ENCODE measurements at regions not wholly inside any gene's neighbourhood (a gene's known extent, or its start where the extent isn't known, plus 50 kb on each side); places are given as distances from the start of the nearest gene placed in this dataset.

DNA sequence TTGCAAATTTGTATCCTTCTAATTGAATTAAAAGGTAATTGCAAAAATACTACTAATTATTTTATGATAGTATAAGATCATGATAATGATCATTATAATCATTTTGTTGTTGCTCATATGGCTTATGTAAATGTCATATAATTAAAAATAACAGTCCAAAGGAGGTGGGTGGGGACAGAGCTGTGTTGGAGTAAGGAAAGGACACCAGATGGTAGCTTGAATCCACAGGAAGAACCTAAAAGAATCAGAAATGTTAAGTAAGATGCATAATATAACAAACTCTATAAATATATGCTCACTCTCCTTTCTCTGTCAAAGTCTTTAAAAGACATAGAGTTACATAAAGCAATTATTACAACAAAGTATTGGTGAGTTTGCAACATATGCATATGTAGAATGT lies 650.7 kb upstream of the HS6ST1 start:
- Mint-ChIP-seq H3K27me3 (no peaks in the 10 kb centered on the region), H3K36me3 (ENCODE audit: low read depth) (no peaks in the 10 kb centered on the region), H3K27ac (no peak overlapping the region), H3K4me3 (no peak overlapping the region), H3K9me3 (no peaks in the 10 kb centered on the region), H3K4me1 (no peaks in the 10 kb centered on the region)
- CTCF ChIA-PET = no interaction called here
- DNase-seq = no peak
- POLR2A ChIA-PET = no interaction called here

DNA sequence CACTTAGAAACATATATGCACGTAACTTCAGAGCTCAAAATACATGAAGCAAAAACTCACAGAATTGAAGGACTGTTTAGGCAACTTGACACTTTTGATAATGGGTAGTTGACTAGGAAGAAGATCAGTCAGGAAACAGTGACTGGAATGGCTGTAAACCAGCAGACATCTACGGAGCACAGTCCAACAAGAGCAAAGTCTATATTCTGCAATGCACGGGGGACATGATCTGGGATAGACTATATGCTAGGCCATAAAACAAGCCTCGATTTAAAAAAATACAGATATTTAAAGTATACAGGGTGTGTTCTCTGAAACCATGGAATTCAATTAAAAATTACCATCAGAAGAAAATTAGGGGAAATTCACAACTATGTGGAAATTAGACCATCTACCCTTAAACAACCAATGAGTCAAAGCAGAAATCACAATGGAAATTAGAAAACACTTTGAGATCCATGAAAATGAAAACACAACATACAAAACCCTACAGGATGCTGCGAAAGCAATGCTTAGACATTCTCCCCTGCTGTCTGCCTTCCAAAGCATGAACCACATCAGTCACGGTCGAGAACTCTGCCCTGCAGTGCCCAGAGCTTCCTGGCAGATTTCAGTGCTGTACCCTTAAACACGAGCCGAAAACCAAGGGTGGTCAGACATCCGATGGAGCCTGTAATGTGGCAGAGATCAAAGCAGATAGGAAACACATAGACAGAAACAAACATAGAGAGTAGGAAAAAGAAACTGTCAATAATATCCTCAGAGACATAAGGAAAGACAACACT lies 651.9 kb upstream of the HS6ST1 start:
- CTCF ChIA-PET = no interaction called here
- no peaks in the 10 kb centered on the region for H3K4me1 Mint-ChIP-seq
- DNase-seq = no peak
- H3K4me3 Mint-ChIP-seq = no peak overlapping the region
- no peak overlapping the region for H3K27ac Mint-ChIP-seq
- POLR2A ChIA-PET = no interaction called here
- H3K9me3 Mint-ChIP-seq = no peaks in the 10 kb centered on the region
- no peaks in the 10 kb centered on the region for H3K36me3 Mint-ChIP-seq (ENCODE audit: low read depth)
- no peaks in the 10 kb centered on the region for H3K27me3 Mint-ChIP-seq

DNA sequence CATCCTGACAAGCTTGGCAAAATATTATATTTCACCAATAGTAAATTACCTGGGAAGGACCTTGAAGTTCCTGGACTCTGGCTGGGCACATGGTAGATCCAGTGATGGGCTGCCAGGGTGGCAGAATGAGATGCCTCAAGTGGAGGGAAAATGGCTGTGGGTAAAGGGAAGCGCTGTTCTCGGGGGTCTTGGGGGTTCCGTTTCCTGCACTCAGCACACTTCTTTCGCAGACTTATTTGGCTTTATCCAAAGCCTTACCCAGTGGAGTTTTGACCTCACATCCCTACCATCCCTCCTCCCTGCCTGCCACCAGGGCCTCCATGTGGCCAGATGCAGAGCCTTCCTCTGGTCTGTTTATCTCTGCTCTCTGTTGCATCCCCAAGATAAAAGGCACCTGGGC lies 654.9 kb upstream of the HS6ST1 start:
- no peak for DNase-seq
- Mint-ChIP-seq H3K4me3 (no peak overlapping the region), H3K9me3 (no peaks in the 10 kb centered on the region), H3K4me1 (no peaks in the 10 kb centered on the region), H3K36me3 (ENCODE audit: low read depth) (no peaks in the 10 kb centered on the region), H3K27me3 (no peaks in the 10 kb centered on the region), H3K27ac (no peak overlapping the region)
- ChIA-PET POLR2A (no interaction called here), CTCF (no interaction called here)

DNA sequence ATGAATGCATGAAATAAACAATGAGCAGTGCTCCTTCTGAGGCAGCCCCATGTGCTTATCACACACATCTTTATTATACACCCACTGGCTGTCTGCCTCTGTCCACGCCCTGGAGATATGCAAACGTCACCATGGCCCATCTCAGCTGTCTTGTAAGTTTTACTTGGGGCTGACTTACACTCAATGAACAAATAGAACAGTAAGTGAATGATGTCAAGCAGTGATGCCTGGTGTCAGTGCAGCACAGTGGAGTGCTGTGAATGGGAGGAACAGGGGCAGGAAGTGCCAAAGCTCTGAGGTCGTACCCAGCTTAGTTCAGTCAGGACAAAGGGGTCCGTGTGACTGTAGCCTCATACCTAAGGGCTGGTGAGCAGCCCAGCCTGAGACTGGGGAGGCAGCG lies 659.5 kb upstream of the HS6ST1 start:
- H3K27me3 Mint-ChIP-seq = no peaks in the 10 kb centered on the region
- H3K4me3 Mint-ChIP-seq = no peak overlapping the region
- no peak overlapping the region for H3K27ac Mint-ChIP-seq
- CTCF ChIA-PET = no interaction called here
- peaks cover 2% of the 10 kb centered on the region for H3K9me3 Mint-ChIP-seq
- no peaks in the 10 kb centered on the region for H3K36me3 Mint-ChIP-seq (ENCODE audit: low read depth)
- H3K4me1 Mint-ChIP-seq = no peaks in the 10 kb centered on the region
- POLR2A ChIA-PET = no interaction called here
- DNase-seq = no peak

DNA sequence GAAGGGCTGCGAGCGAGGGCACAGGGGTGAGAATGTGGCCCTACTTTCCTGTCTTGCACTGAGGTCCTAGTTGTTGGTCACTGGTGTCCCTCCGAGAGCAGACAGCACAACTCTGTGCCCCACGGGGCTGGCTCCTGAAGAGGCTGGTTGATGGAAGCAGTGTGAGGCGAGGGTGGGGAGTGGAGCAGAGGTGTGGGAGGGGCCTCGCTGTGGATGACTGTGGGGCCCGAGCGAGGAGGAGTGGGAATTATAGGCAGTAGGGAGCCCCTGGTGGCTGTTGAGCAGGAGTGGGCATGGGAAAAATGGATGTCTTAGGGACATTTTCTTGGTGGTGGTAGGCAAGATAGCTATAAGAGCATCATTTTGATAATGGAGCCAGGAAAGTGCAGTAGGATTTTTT lies 660.5 kb upstream of the HS6ST1 start:
- H3K9me3 Mint-ChIP-seq = peaks cover 2% of the 10 kb centered on the region
- DNase-seq = no peak
- no peak overlapping the region for H3K27ac Mint-ChIP-seq
- H3K27me3 Mint-ChIP-seq = no peaks in the 10 kb centered on the region
- ChIA-PET POLR2A (no interaction called here), CTCF (no interaction called here)
- no peaks in the 10 kb centered on the region for H3K4me1 Mint-ChIP-seq
- H3K4me3 Mint-ChIP-seq = no peak overlapping the region
- no peaks in the 10 kb centered on the region for H3K36me3 Mint-ChIP-seq (ENCODE audit: low read depth)

DNA sequence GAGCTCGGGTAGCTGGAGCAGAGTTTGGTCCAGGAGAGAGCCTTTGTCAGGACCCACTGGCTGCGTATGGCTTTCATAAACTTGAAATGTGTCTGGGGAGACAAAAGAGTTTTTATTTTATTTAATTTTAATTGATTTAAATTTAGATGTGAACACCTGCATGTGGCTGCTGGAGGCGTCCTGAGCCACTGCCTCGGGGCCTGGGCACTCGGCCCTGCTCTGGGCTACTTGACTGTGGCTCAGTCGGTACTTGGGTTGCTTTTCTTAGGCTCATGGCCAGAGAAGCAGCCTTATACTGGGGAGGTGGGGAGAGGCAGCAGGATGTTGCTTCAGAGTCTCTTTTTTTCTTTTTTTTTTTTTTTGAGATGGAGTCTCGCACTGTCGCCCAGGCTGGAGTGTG lies 661.8 kb upstream of the HS6ST1 start:
- Mint-ChIP-seq H3K9me3 (peaks cover 2% of the 10 kb centered on the region), H3K36me3 (ENCODE audit: low read depth) (no peaks in the 10 kb centered on the region), H3K27ac (no peak overlapping the region), H3K4me1 (no peaks in the 10 kb centered on the region), H3K27me3 (no peaks in the 10 kb centered on the region), H3K4me3 (no peak overlapping the region)
- DNase-seq = no peak
- ChIA-PET CTCF (no interaction called here), POLR2A (no interaction called here)

DNA sequence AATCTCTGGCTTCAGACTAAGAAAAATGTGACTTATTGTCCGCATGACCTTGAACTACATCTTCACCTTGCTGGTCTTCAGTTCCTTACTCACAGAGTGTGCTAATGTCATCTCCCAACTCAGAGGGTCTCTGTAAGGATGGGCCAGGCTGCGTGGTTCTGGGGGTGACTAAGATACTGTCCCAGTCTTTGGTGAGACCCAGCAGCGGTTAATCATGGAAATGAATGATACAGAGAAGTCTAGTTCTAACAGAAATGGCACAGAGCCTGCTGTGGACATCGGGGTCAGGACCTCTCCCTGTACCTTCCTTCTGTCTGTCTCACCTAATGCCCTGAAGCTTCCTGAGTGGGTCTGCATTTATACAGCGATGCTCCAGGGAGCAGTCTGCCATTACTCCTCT lies 662.7 kb upstream of the HS6ST1 start:
- Mint-ChIP-seq H3K4me1 (no peaks in the 10 kb centered on the region), H3K36me3 (ENCODE audit: low read depth) (no peaks in the 10 kb centered on the region), H3K4me3 (no peak overlapping the region), H3K9me3 (peaks cover 2% of the 10 kb centered on the region), H3K27ac (no peak overlapping the region), H3K27me3 (no peaks in the 10 kb centered on the region)
- CTCF ChIA-PET = no interaction called here
- POLR2A ChIA-PET = no interaction called here
- no peak for DNase-seq

DNA sequence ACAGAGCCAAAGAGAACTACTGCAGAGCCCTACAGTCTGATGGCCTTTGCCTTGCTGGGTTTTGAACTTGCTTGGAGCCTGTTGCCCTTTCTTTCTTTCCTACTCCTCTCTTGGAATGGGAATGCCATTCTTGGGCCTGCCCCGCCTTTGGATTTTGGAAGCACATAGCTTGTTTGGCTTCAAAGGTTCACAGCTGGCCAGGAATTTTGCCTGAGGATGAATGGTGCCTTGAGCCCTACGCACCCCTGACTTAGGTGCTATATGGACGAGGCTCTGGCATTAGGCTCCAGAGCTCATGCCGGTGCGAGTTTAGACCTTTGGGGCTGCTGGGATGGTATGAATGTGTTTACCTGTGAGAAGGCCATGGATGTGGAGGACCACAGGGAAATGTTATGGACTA lies 663.3 kb upstream of the HS6ST1 start:
- ChIA-PET CTCF (no interaction called here), POLR2A (no interaction called here)
- Mint-ChIP-seq H3K4me3 (no peak overlapping the region), H3K27me3 (no peaks in the 10 kb centered on the region), H3K4me1 (no peaks in the 10 kb centered on the region), H3K9me3 (peaks cover 2% of the 10 kb centered on the region), H3K36me3 (ENCODE audit: low read depth) (no peaks in the 10 kb centered on the region), H3K27ac (no peak overlapping the region)
- DNase-seq = no peak

DNA sequence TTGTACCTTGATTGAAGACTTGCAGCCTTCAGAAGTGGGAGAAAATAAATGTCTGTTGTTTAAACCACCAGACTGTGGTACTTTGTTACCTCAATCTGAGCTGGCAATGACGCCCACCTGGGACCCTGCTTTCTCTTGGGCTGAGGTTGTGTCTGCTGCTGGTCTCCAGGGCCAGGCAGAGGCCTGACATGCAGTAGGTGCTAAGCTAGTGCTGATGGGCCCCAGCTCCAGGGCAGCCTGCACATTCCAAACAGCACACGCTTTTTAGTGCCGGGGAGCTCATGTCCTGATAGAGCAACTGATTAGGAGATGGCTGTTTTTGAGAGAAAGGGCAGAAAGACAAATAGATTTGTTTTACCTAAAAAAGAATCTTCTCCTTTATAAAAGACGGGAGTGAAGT lies 664.0 kb upstream of the HS6ST1 start:
- Mint-ChIP-seq H3K9me3 (peaks cover 2% of the 10 kb centered on the region), H3K36me3 (ENCODE audit: low read depth) (no peaks in the 10 kb centered on the region), H3K4me1 (no peaks in the 10 kb centered on the region), H3K4me3 (no peak overlapping the region), H3K27ac (no peak overlapping the region), H3K27me3 (no peaks in the 10 kb centered on the region)
- no peak for DNase-seq
- ChIA-PET CTCF (no interaction called here), POLR2A (no interaction called here)

DNA sequence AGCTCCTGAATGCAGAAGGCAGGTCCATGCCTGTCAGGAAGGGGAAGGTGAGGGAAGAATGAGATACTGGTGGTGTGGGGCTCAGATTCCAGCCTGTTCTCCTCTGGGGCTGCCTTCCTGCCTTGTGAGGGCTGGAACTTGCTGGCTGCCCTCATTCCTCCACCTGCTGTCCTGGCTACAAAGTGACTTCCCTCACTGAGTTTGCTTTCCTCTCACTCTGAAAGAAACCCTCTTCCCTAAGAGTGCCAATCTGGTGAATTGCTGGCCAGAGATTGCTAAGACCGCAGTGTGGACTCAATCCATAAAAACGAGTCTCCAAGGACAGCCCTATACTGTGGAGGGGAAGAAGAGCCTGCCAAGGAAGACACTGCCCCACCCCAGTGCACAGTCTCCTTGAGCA lies 664.4 kb upstream of the HS6ST1 start:
- POLR2A ChIA-PET = no interaction called here
- Mint-ChIP-seq H3K27ac (no peak overlapping the region), H3K4me3 (no peak overlapping the region), H3K4me1 (no peaks in the 10 kb centered on the region), H3K9me3 (peaks cover 2% of the 10 kb centered on the region), H3K27me3 (no peaks in the 10 kb centered on the region), H3K36me3 (ENCODE audit: low read depth) (no peaks in the 10 kb centered on the region)
- CTCF ChIA-PET = no interaction called here
- DNase-seq = no peak

DNA sequence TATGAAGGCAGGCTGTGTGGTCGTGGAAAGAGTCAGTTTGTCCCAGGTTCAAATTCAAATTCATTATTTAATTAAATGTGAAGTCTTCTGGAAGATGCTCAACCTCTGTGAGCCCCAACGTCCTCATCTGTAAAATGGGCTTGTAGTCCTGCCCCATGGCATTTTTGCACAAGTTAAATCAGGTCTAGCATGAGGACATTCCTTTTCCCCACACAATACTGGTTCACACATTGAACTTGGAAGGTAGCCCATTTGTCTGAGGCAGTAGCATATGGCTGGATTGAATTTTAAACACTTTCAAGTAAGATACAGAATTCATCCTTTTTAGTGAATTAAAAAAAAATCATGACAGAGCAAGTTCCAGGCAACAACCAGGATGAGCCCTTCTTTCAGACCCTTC lies 665.4 kb upstream of the HS6ST1 start:
- Mint-ChIP-seq H3K9me3 (peaks cover 2% of the 10 kb centered on the region), H3K36me3 (ENCODE audit: low read depth) (no peaks in the 10 kb centered on the region), H3K4me3 (no peak overlapping the region), H3K4me1 (no peaks in the 10 kb centered on the region), H3K27me3 (no peaks in the 10 kb centered on the region), H3K27ac (no peak overlapping the region)
- CTCF ChIA-PET = no interaction called here
- DNase-seq = no peak
- POLR2A ChIA-PET = no interaction called here

DNA sequence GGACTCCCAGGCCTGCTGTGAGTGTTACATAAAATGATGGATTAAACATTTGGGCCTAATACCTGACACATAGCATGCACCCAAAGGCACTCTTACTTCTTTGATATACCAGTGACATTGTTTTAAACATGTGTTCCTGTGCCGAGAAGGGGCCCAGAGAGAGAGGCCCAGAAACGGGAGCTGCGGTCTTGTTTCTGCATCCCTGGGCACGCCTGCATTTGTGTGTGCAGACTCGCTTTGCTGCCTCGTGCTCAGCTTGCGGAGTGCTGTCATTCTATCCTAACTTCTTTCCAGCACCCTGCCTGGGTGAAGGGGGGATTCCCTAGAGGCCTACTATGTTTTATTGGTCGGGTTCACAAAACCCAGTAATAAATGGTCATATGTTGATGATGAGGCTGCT lies 666.2 kb upstream of the HS6ST1 start:
- POLR2A ChIA-PET = no interaction called here
- Mint-ChIP-seq H3K9me3 (peaks cover 2% of the 10 kb centered on the region), H3K27me3 (no peaks in the 10 kb centered on the region), H3K36me3 (ENCODE audit: low read depth) (no peaks in the 10 kb centered on the region), H3K27ac (no peak overlapping the region), H3K4me3 (no peak overlapping the region), H3K4me1 (no peaks in the 10 kb centered on the region)
- no peak for DNase-seq
- CTCF ChIA-PET = no interaction called here

DNA sequence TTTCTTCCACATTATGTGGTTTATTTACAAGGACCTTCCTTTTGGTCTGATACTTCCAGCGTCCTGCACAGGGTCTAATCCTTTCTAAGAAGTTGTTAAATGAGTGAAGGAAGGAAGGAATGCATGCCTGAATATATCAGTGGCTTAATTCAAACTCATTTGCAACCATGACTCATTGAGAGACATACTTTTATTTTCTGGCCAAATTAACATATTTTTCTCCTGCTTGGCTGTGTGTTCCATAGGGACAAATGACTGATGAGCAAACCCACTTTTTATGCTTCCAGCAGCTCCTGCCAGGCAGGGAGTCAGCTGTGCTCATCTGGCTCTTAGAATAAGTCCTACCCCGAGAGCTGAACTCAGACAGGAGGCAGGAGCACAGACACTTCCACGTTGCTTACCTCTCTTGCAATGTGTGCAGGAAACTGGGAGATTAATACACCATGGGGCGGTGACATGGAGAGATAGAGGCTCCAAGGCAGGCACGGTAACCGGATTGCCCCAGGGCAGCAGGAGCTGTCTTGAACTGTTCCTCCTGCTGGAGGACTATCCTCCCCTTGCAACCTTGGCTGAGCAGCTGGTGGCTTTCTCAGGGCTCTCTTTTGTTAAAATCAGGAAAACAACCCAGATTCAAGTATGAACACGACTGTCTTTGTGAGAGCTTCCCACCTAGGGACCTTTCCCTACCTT lies 667.5 kb upstream of the HS6ST1 start:
- Mint-ChIP-seq H3K27me3 (no peaks in the 10 kb centered on the region), H3K27ac (no peak overlapping the region), H3K36me3 (ENCODE audit: low read depth) (no peaks in the 10 kb centered on the region), H3K4me1 (no peaks in the 10 kb centered on the region), H3K4me3 (no peak overlapping the region), H3K9me3 (peaks cover 2% of the 10 kb centered on the region)
- DNase-seq = no peak
- POLR2A ChIA-PET = no interaction called here
- CTCF ChIA-PET = no interaction called here

DNA sequence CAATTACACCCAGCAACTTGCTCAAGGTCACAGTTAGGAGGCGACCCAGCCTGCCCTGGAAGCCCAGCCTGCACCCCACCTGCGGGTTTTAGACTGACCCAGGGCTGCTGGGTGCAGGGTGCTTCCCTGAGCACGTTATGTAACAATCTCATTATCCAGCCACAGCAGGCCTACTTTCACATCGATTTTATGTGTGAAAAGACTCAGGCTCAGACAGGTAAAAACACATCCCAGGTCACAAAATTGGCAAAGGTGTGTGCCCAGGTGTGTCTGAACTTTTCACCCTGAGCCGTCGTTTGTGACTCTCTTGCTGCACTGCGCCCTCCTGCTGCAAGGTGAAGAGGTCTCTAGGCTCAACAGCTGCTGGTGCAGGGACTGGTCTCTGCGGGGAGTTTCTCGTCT lies 668.2 kb upstream of the HS6ST1 start:
- DNase-seq = no peak
- H3K4me3 Mint-ChIP-seq = no peak overlapping the region
- H3K27ac Mint-ChIP-seq = no peak overlapping the region
- no peaks in the 10 kb centered on the region for H3K4me1 Mint-ChIP-seq
- no peaks in the 10 kb centered on the region for H3K36me3 Mint-ChIP-seq (ENCODE audit: low read depth)
- no peaks in the 10 kb centered on the region for H3K27me3 Mint-ChIP-seq
- POLR2A ChIA-PET = no interaction called here
- no peaks in the 10 kb centered on the region for H3K9me3 Mint-ChIP-seq
- CTCF ChIA-PET = no interaction called here

Measured in activated CD4-positive, alpha-beta memory T cell treated with anti-CD3 and anti-CD28 coated beads, Interleukin-2, amount 10 ng/mL, durations not matched to agents 7 days and 5 days (primary cell).